Ishikawa (cell line): ENCODE measurements at regions not wholly inside any gene's neighbourhood (a gene's known extent, or its start where the extent isn't known, plus 50 kb on each side); places are given as distances from the start of the nearest gene placed in this dataset.

Experiments
- CREB1 ChIP-seq: IDR thresholded peaks from 2 replicates; pipeline ENCODE4 v1.6.1; 2012; ENCODE audit warnings: low read depth
- EGR1 ChIP-seq: IDR thresholded peaks from 2 replicates; pipeline ENCODE4 v1.6.1; 2012
- EP300 ChIP-seq: IDR thresholded peaks from 2 replicates; pipeline ENCODE4 v1.6.1; 2012; ENCODE audit warnings: borderline replicate concordance
- MAX ChIP-seq: IDR thresholded peaks from 2 replicates; pipeline ENCODE4 v1.6.1; 2012
- RAD21 ChIP-seq: IDR thresholded peaks from 2 replicates; pipeline ENCODE4 v1.6.1; 2012; ENCODE audit warnings: low read depth
- REST ChIP-seq: IDR thresholded peaks from 2 replicates; pipeline ENCODE4 v1.6.1; 2012; ENCODE audit warnings: low read depth, mild to moderate bottlenecking
- TAF1 ChIP-seq: IDR thresholded peaks from 2 replicates; pipeline ENCODE4 v1.6.1; 2012; ENCODE audit warnings: low read depth, mild to moderate bottlenecking
- USF1 ChIP-seq: IDR thresholded peaks from 2 replicates; pipeline ENCODE4 v1.6.1; 2012
- YY1 ChIP-seq: IDR thresholded peaks from 2 replicates; pipeline ENCODE4 v1.6.1; 2012; ENCODE audit warnings: low read depth
- ZBTB7A ChIP-seq: IDR thresholded peaks from 2 replicates; pipeline ENCODE4 v1.6.1; 2012; ENCODE audit warnings: low read depth

- TF ChIP-seq TAF1, result no peak
- no peak for TF ChIP-seq USF1
- TF ChIP-seq EGR1, result no peak
- no peak for TF ChIP-seq YY1
- TF ChIP-seq ZBTB7A, result no peak
- peak; percentile 40; the same call in 1 of the 2 replicates for TF ChIP-seq REST
- no peak for TF ChIP-seq EP300
- TF ChIP-seq CREB1, result no peak
- no peak for TF ChIP-seq MAX
- no peak for TF ChIP-seq RAD21
Measured at GRCh38 chr14:87540339-87540738, 452.6 kb downstream of the GALC start.
